Dermis blood vessel endothelial cell (primary cell): ENCODE measurements at regions not wholly inside any gene's neighbourhood (a gene's known extent, or its start where the extent isn't known, plus 50 kb on each side); places are given as distances from the start of the nearest gene placed in this dataset.
A peak's percentile ranks its signal among the peaks of the same experiment; 100 is the strongest.

Experiments
- DNase-seq: peaks from one replicate; pipeline ENCODE4 v3.0.0; 2010

- DNase-seq, result no peak
These were observed 50.6 kb upstream of the ZC3HAV1 start for GRCh38 chr7:139159900-139160675.

GRCh38 chr7:139168479-139168878 is 59.0 kb upstream of the ZC3HAV1 start:
- no peak for DNase-seq

DNA sequence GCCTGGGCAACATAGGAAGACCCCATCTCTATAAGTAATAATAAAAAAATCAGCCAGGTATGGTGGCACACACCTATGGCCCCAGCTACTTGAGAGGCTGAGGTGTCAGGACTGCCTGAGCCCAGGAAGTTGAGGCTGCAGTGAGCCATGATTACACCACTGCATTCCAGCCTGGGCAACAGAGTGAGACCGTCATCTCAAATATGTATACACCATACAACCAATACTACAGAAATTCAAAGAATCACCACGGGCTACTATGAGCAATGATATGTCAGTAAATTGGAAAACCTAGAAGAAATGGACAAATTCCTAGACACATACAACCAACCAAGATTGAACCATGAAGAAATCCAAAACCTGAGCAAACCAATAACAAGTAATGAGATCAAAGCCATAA is 60.3 kb upstream of the ZC3HAV1 start:
- no peak for DNase-seq

DNA sequence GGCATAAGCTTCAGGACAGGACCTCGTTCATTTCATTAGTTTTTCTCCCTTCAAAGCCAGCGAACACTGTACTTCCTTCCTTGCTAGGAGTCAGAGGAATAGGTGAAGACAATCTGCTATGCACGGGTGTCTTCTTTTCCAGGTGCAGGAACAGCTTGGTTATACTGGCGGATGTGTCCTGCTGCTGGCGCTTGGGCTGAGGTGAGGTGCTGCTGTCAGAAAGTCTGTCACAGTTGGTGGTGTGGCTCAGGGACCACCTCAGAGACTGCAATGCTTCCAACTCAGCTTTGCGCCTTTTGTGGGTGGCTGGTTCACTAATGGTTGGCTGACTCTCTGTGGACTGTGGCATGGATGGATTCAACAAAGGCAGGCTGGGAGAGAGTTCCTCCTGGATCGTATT is 58.3 kb upstream of the UBN2 start:
- no peak for DNase-seq

DNA sequence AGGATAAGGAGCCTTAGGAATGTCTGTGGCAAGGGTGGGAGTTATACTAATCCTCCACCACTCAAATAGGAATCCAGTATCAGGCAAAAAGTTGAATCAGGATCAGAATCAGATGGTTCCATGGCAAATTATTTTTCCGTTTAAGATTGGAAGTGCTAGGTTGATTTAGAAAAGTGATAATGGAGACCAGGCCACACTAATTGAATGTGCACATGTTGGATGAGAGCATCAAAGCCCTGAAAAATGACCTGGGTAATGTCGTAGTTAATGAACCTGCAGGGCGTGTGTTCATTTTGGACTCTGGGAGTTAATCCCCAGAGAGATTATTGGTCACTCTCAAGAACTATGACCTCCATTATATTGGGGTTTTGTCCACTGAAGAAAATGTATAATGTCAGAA is 53.3 kb upstream of the UBN2 start:
- no peak for DNase-seq

GRCh38 chr7:139180700-139181311 is 50.2 kb upstream of the UBN2 start:
- peak; percentile 14 for DNase-seq
